Spleen (tissue), 11 donors: ENCODE measurements at regions not wholly inside any gene's neighbourhood (a gene's known extent, or its start where the extent isn't known, plus 50 kb on each side); places are given as distances from the start of the nearest gene placed in this dataset.

ENCODE experiments used
- DNase-seq: peaks from one replicate; pipeline ENCODE4 v3.0.0-alpha.2; 2020
- H3K27ac ChIP-seq, 8 donors: fragments of 200-600 bp; sonication (generic) in 7 of 8; 1 replicate in 4 of 8; 2 replicates in 4 of 8; pipeline versions ENCODE4 v1.5.0 to v1.8.0; 2016 to 2021; ENCODE audit warnings: inconsistent platforms in 4 of 8, mild to moderate bottlenecking in 4 of 8, moderate library complexity in 1 of 8
- H3K27me3 ChIP-seq, 7 donors: fragments of 200-600 bp; sonication (generic) in 6 of 7; replicated peaks in 1 of 7; 1 replicate in 4 of 7; 2 replicates in 3 of 7; pipeline versions ENCODE4 v1.5.0 to v1.8.0; 2016 to 2021; ENCODE audit warnings: inconsistent platforms in 3 of 7, mild to moderate bottlenecking in 1 of 7
- H3K36me3 ChIP-seq, 6 donors: fragments of 200-600 bp; sonication (generic) in 5 of 6; 1 replicate in 4 of 6; 2 replicates in 2 of 6; pipeline versions ENCODE4 v1.5.0 to v1.8.0; 2016 to 2021; ENCODE audit warnings: inconsistent platforms in 2 of 6
- H3K4me1 ChIP-seq, 6 donors: fragments of 200-600 bp; sonication (generic) in 5 of 6; 1 replicate in 3 of 6; 2 replicates in 3 of 6; pipeline versions ENCODE4 v1.5.0 to v1.8.0; 2016 to 2021; ENCODE audit warnings: inconsistent platforms in 3 of 6
- H3K4me3 ChIP-seq, 8 donors: fragments of 200-600 bp; sonication (generic) in 7 of 8; 1 replicate in 4 of 8; 2 replicates in 4 of 8; pipeline versions ENCODE4 v1.5.0 to v1.8.0; 2016 to 2021; ENCODE audit warnings: inconsistent platforms in 4 of 8, mild to moderate bottlenecking in 4 of 8, moderate library complexity in 2 of 8
- H3K9me3 ChIP-seq, 8 donors: fragments of 200-600 bp; sonication (generic) in 7 of 8; 1 replicate in 4 of 8; 2 replicates in 4 of 8; pipeline versions ENCODE4 v1.5.0 to v1.8.0; 2016 to 2021; ENCODE audit warnings: inconsistent platforms in 4 of 8
- POLR2A ChIP-seq, 3 donors: fragments of 450-650 bp; IDR thresholded peaks; one replicate each; pipeline ENCODE4 v1.5.1; 2017; ENCODE audit warnings: antibody characterized with exemption in 3 of 3, mild to moderate bottlenecking in 1 of 3
- POLR2AphosphoS5 ChIP-seq, 3 donors: sonication (generic); formaldehyde crosslinking; IDR thresholded peaks; one replicate each; pipeline ENCODE4 v1.5.1; 2017; ENCODE audit warnings: antibody characterized with exemption in 3 of 3
- WGBS, 5 donors: extraction: QIAGEN DNeasy Blood & Tissue Kit in 3 of 5; methylation state at CpG; one replicate each; pipeline versions ENCODE4 v1.1.5 to v1.1.7; 2013 to 2018; 5-methylcytosine and 5-hydroxymethylcytosine counted together
- intact Hi-C: fragments of 100-400 bp; cut with DNase I; formaldehyde crosslinking; loops from one replicate; pipeline ENCODE4 v1.15.0; 2023; ENCODE audit warnings: low total_unique reads
- TF ChIP-seq, protein P1 (sequence below), 11 experiments: fragments of 200-600 bp in 7 of 11; fragments of 450-650 bp in 4 of 11; sonication (generic) in 4 of 11; IDR thresholded peaks in 8 of 11; conservative IDR thresholded peaks in 3 of 11; 1 replicate in 7 of 11; 2 replicates in 4 of 11; pipeline versions ENCODE4 v1.4.0 to v1.8.0; 2016 to 2021; ENCODE audit warnings: antibody characterized with exemption in 11 of 11, inconsistent platforms in 4 of 11, mild to moderate bottlenecking in 1 of 11
- donor health status: healthy with polysubstance abuse.
- donor health status: DM: no; HTN: no; CAD: no; lungs with moderate emphysema.
- donor health status: DM: no; HTN: no; CAD: no.
- donor health status: Bipolar disorder and iron deficiency.
- donor health status: healthy.
- donor health status: DM: no; HTN: no; CAD: no.
- donor health status: DM: yes; HTN: yes; CAD: no.

DNA sequence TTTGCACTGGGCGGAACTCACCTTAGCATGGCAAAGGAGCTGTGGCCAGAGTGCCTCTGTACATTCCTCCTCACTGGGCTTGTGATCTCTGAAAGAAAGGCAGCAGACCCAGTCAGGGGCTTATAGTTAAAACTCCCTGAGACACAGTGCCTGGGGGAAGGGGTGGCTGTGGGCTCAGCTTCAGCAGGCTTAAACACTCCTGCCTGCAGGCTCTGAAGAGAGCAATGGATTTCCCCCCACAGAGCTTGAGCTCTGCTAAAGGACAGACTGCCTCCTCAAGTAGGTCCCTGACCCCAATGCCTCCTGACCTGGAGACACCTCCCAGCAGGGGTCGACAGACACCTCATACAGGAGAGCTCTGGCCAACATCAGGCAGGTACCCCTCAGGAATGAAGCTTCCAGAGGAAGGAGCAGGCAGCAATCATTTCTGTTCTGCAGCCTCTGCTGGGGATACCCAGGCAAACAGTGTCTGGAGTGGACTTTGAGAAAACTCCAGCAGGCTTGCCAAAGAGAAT is 327.5 kb upstream of the SLC16A7 start:
- WGBS, 5 donors: 74 to 89% (median 83%) methylated on average over 2 of the region's 2 CpGs
- H3K36me3 ChIP-seq: no peaks in the 10 kb centered on the region
- no peaks in the 10 kb centered on the region for H3K4me1 ChIP-seq
- no peak for DNase-seq
- no peak overlapping the region for H3K27ac ChIP-seq
- intact Hi-C loops: no loop called here
- peaks cover 0 to 54% (median 22%) of the 10 kb centered on the region in 8 donors for H3K9me3 ChIP-seq
- no peaks in the 10 kb centered on the region for H3K27me3 ChIP-seq
- no peak overlapping the region for H3K4me3 ChIP-seq
- no peak for TF ChIP-seq POLR2AphosphoS5 (IDR thresholded peaks at IDR 0.05)
- no peak for TF ChIP-seq POLR2A (IDR thresholded peaks at IDR 0.05)
- TF ChIP-seq, protein P1, sequence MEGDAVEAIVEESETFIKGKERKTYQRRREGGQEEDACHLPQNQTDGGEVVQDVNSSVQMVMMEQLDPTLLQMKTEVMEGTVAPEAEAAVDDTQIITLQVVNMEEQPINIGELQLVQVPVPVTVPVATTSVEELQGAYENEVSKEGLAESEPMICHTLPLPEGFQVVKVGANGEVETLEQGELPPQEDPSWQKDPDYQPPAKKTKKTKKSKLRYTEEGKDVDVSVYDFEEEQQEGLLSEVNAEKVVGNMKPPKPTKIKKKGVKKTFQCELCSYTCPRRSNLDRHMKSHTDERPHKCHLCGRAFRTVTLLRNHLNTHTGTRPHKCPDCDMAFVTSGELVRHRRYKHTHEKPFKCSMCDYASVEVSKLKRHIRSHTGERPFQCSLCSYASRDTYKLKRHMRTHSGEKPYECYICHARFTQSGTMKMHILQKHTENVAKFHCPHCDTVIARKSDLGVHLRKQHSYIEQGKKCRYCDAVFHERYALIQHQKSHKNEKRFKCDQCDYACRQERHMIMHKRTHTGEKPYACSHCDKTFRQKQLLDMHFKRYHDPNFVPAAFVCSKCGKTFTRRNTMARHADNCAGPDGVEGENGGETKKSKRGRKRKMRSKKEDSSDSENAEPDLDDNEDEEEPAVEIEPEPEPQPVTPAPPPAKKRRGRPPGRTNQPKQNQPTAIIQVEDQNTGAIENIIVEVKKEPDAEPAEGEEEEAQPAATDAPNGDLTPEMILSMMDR (IDR thresholded peaks at IDR 0.05 in 8 of 11, conservative IDR thresholded peaks at IDR 0.05 in 3 of 11): no peak

DNA sequence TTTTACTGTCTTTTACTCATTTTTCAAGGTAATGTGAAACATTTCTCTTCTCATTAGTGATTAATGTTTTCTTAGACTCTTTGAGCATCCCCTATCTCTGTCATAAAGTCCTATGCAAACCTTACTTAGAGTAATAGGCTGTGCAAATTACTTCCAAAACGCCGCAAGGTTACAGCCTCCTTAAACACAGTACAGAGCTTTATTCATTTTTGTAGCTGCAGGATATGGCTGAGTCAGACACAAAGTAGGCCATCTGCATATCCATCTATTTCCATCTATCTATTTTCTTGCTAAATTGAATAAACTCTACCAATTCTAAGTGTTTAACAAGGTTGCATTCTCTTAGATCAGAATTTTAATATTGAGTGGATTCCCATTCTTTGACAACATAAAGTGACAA is 335.6 kb upstream of the SLC16A7 start:
- no peaks in the 10 kb centered on the region for H3K4me1 ChIP-seq
- 67 to 97% (median 93%) methylated on average over 2 of the region's 2 CpGs for WGBS, 5 donors
- intact Hi-C loops: no loop called here
- H3K36me3 ChIP-seq: no peaks in the 10 kb centered on the region
- TF ChIP-seq POLR2A (IDR thresholded peaks at IDR 0.05) (no peak), POLR2AphosphoS5 (IDR thresholded peaks at IDR 0.05) (no peak)
- TF ChIP-seq, protein P1 (IDR thresholded peaks at IDR 0.05 in 8 of 11, conservative IDR thresholded peaks at IDR 0.05 in 3 of 11): no peak
- no peaks in the 10 kb centered on the region for H3K27me3 ChIP-seq
- H3K27ac ChIP-seq: no peak overlapping the region
- DNase-seq: no peak
- H3K9me3 ChIP-seq: peaks cover 0 to 21% (median 5%) of the 10 kb centered on the region in 8 donors
- no peak overlapping the region for H3K4me3 ChIP-seq

DNA sequence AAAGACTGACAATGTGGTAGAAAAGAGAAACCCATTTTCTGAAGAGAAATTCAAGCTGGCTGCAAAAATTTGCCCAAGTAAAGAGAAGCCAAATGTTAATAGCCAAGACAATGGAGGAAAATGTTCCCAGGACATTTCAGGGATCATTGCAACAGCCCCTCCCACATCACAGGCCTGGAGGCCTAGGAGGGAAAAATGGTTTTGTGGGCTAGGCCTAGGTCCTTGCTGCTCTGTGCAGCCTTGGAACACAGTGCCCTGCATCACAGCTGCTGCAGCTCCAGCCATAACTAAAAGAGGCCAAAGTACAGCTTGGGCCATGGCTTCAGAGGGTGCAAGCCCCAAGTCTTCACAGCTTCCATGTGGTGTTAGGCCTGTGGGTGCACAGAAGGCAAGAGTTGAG is 332.4 kb upstream of the LRIG3 start:
- DNase-seq: no peak
- intact Hi-C loops: no loop called here
- H3K27ac ChIP-seq: no peak overlapping the region
- H3K4me3 ChIP-seq: no peak overlapping the region
- H3K9me3 ChIP-seq: peaks cover 0 to 62% (median 32%) of the 10 kb centered on the region in 8 donors
- no peaks in the 10 kb centered on the region for H3K36me3 ChIP-seq
- no peaks in the 10 kb centered on the region for H3K4me1 ChIP-seq
- no peaks in the 10 kb centered on the region for H3K27me3 ChIP-seq
- TF ChIP-seq, protein P1 (IDR thresholded peaks at IDR 0.05 in 8 of 11, conservative IDR thresholded peaks at IDR 0.05 in 3 of 11): no peak
- no peak for TF ChIP-seq POLR2A (IDR thresholded peaks at IDR 0.05)
- no peak for TF ChIP-seq POLR2AphosphoS5 (IDR thresholded peaks at IDR 0.05)

DNA sequence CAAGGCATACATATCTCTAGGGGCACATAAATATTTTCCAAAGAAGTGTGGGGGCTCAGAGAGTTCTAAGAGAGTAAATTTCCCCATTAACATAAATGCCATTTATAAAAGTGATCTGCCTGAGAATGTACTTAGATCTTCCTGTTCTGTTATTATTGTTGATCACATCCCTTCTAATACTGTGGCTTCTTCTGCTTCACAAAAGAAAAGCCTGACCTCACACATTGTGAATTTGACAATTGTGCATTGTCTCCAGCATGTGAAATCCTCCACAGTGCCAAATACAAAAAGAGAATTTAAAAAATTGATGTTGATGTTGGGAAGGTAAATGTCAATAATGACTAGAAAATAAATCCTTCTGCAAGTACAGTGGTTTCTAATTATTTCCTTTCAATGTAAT is 330.5 kb upstream of the LRIG3 start:
- intact Hi-C loops: no loop called here
- TF ChIP-seq, protein P1 (IDR thresholded peaks at IDR 0.05 in 8 of 11, conservative IDR thresholded peaks at IDR 0.05 in 3 of 11): no peak
- TF ChIP-seq POLR2A (IDR thresholded peaks at IDR 0.05) (no peak), POLR2AphosphoS5 (IDR thresholded peaks at IDR 0.05) (no peak)
- DNase-seq: no peak

More for the DNA sequence above, 330.5 kb upstream of the LRIG3 start:
- Histone ChIP-seq H3K4me3 (no peak overlapping the region), H3K27me3 (no peaks in the 10 kb centered on the region), H3K9me3 (peaks cover 0 to 60% (median 29%) of the 10 kb centered on the region in 8 donors), H3K36me3 (no peaks in the 10 kb centered on the region), H3K4me1 (no peaks in the 10 kb centered on the region), H3K27ac (no peak overlapping the region)
